Stimulated activated CD8-positive, alpha-beta memory T cell treated with anti-CD3 and anti-CD28 coated beads, Interleukin-15, amount 100 ng/mL, for 48 hours (primary cell): ENCODE measurements at regions not wholly inside any gene's neighbourhood (a gene's known extent, or its start where the extent isn't known, plus 50 kb on each side); places are given as distances from the start of the nearest gene placed in this dataset.
A peak's percentile ranks its signal among the peaks of the same experiment; 100 is the strongest.
"Not testable (repeated sequence)": the region's sequence is repeated elsewhere in the genome, so short reads cannot be mapped to it uniquely, and the experiment has no call there.

ENCODE experiments used
- DNase-seq, 2 donors: peaks; one replicate each; pipeline ENCODE4 v3.0.0-alpha.2; 2020; ENCODE audit warnings: low read depth in 2 of 2

DNA sequence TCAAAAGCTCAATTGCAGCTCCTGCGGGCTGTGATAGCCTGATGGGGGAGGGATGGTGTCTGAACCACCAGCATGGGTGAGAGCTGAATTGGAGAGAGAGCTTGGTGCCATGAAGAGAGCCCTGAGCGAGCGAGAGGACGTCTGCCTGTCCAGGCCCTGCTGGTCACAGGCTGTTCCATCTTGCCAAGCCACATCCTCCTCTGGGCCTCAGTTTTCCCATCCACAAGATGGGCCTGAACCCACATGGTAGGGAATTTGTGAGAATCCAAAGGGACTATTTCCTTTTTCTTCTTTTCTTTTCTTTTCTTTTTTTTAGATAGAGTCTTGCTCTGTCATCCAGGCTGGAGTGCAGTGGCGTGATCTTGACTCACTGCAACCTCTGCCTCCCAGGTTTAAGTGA, 276.4 kb downstream of the VRK1 start:
- DNase-seq: no peak

DNA sequence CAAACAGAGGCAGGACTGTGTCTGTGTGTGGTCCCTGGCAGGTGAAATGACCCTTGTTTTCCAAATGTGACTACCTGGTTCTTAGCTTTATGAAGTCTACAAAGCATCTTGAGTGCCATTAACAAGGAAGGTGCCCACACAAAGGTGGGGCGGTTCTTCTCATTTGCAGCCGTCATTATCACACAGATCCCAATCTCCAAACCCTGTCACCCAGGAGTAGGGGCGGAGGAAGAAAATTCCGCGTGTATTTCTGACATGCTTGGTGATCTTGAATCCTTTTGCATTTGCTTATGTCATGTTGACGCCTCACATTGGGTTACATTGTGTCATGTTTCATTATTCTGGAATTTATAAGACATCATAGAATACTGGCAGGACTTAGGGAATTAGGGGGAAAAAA, 277.3 kb downstream of the VRK1 start:
- DNase-seq: no peak

DNA sequence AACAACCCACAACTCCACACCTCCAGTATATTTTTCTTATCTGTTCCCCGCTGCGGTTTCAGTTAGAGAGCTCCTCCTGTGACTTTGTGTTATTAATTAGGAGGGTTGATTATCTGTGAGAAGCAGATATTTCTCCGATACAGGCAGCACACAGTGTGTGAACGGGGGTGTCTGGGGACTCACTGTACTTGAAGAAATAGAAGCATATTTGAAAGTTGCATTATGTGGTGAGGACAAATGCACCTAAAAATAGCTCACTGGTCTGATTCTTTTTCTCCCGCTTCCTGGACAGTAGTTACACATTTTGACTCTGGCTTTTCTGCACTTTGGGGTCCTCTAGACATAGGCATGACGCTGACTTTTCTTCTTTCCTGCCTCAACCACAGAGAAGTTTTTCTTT, 277.7 kb downstream of the VRK1 start:
- no peak for DNase-seq

DNA sequence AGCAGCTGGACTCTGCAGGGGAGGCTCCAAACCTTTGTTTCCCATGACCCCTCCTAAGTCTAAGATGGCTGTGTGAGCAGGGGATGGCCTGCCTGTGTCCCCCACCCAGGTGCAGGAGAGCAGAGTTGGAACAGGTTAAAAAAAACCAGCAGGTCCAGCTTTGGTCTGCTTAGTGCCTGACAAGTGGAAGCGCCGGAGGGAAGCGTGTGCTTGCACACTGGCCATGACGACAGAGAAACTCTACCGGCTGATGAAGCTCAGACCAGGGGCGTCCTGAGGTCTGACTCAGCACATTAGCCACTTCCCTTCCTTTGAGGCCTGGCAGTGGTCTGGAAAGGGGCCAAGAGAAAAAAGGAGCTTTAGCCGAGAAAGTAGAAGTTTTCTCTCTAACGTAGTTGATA, 280.1 kb downstream of the VRK1 start:
- DNase-seq: peak; percentile 4 to 12

DNA sequence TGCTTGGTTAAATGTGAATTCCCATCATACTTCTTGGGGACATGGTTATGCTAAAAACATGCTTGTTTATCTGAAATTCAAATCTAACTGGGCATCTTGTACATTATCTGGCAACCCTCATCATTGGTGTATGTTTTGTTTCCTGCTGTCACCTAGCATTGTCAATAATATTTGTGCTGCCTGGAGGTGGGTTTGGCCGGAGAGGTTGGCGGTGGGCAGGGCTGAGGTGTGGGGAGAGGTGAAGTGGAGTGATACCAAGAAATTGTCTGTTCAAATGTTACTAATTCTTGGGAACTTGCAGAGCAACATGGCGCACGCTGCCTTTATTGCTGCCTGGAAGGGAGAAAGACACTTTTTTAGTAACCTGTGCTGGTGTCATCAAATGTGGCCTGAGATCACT, 280.5 kb downstream of the VRK1 start:
- no peak for DNase-seq

DNA sequence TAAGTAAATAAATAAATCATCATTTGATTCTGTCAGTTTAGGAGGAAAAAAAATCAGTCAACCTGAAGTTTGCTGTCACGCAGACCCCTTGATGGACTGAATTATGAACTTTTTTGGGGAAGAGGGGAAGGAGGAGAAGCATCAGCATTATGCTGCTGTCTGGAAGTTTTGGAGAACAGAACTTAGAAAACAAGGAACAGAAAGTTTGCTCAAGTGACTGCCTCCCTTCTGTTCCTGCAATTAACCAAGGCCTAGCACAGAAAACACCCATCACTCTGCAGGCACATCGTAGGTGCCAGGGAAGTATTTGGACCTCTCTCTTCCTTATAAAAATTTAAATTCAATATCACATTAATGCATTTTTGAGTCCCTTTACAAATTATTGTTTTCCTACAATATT, 283.8 kb downstream of the VRK1 start:
- DNase-seq: no peak

DNA sequence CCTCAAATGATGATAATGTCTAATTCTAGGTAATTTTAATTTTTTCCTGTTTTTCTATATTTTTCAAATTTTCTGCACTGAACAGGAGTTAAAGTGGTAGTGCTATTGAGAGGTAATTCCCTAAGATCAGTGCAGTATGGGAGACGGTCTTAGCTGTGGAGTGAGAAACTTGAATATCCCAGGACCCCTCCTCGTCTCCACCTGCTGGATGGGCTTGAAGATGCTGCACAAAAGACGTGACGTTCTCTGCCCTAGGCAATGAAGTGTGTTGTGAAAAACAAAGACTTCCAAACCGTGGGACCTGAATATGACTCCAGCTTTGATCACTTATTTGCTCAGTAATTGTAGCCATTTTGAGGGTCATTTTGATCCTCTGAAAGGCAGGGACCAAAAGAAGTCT, 298.1 kb downstream of the VRK1 start:
- DNase-seq: no peak

DNA sequence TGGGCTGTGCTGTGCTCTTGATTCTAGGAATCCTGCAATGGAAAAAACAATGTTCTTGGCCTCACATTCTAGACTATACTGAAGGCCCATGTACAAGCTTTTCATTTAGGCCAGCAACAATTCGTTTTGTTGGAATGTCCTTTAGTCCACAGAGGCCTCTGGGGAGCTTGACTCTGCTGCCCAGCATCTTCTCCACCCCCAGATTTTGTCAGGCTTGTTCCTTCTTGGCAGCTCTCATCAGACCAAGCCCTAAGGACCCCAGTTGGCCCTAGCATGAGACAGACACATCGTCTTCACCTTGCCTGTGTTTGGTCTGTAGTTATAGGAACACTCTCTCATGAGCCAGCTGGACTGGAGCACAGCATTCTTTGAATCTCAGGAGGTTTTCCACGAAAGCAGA, 300.1 kb downstream of the VRK1 start:
- DNase-seq: no peak

DNA sequence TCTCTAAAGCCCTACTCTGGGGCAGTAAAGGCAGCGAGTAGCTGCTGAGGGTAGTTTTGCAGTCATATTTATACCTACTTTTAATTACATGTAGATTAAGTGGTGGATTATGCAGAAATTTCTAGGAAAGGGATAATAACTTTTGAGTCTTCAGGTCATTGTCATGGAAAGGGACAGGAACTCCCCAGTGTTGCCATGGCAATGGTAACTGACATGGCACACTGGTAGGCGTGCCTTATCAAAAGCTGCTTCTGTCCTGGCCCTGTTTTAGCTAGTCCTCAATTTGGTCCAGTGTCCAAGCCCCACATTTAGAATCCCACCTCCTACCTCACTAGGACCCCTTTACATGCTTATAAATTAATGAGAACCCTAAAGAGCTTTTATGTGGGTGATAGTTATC, 303.1 kb downstream of the VRK1 start:
- no peak for DNase-seq

DNA sequence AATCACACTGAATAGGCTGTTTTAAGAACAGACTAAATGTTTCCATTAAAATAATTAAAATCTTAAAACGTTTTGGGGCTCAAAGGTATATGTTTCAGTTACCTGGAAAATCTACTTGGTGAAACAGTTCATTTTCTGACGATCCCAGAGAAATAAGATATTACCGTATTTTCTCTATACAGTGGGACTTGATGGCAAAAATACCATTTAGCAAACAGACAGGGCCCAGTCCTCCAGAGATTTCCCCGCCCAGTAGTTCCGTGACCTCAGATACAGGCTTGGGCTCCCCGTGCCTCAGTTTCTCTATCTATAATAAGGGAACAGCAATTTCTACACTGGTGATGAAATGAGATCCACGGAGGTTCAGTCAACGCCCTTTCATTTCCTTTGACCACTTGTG, 304.4 kb downstream of the VRK1 start:
- DNase-seq: no peak

DNA sequence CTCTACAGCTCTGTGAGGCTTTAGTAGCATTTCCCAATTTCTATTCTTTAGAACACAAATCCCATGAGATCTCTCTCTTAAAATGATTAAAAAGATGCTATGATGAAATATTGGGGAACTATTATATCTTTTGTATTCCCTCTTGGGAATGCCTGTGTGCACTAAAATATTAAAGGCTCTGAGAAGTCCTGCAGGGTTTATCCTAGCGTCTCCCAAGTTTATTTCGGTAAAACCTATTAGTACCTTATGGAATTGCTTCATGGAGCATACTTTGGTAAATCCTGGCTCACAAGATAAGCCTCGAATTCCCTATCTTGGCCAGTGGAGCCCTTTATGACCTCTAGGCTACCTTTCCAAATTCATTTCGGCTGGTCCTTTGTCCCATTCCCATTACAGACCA, 306.8 kb downstream of the VRK1 start:
- DNase-seq: no peak

DNA sequence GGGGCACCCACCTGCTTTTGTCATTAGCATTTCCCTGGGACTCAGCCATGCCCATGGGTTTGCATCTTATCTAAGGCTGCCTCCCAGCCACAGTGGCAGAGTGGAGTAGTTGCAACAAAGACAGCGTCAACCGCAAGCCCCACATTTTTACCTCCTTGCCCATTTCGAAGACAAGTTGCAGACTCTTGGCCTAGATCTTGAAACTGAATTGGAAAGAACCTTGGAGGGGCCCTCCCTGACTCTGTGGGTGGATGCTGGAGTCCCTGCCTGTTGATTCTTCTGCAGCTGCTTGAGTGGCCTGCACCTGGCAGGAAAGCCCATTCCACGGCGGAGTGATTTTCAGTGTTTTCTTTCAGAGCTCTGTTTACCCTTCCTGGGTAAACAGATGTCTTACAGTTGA, 309.0 kb downstream of the VRK1 start:
- no peak for DNase-seq

DNA sequence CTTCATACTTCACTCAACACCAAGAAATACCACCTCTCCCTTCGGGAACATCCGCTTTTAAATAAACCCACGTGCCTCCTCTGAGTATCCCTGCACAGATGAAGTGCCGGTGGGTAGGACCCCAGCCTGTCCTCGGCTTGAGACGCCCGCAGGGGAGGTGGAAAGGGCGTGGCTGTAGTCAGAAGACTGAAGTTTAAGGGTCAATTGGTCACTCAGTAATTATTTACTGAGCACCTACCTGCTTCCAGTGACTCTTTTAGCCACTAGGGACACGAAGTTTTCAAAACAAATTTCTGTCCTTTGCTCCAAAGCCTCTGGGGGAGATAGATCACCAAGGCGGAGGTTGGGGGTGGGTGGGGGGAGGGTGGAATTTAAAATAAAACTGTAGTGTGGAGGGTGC, 309.4 kb downstream of the VRK1 start:
- DNase-seq: no peak

DNA sequence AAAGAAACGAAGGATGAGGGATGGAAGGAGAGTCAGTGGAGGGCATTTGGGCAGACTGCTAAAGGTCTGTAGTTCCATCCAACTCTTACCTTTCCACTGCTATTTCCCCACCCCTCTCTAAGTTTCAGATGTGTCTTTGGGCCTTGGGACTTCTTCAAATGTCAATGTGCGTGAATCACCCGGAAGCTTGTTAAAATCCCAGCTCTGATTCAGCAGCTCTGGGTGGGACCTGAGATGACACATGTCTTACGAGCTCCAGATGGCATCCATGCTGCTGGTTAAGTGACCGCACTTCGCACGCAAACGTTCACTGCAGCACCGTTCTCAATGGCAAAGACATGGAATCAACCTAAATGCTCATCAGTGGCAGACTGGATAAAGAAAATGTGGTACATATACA, 309.9 kb downstream of the VRK1 start:
- DNase-seq: no peak

DNA sequence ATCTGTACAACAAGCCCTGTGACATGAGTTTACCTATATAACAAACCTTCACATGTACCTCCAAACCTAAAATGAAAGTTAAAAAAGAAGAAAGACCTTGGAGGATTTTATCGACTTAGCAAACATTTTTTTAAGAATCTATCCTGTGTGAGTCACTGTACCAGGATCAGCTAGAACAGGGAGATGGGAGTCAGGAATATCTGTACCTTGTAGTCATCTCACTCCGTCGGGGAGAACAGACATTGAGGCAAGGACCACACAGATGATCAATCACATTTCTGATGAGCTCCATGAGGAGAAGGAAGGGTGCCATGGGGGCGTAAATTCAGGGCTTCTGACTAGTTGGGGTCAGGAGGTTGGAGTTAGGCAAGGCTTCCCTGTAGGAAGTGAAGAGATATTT, 310.6 kb downstream of the VRK1 start:
- no peak for DNase-seq

DNA sequence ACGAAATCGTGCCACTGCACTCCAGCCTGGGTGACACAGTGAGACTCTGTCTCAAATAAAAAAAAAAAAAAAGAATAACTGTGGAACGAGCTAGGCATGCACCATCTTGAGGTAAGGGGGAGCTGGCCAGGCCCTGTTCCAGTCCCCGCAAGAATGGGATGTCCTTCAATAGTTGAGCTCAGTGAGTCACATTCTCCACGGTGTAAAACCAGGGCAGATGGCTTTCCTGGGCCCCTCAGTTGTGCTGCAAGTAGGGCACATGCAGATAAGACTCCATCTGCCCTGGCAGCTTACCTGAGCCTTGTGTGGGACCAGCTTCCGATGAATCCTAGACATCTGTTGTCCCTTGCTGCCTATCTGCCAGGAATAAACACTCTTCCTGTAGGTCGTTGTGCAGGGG, 312.1 kb downstream of the VRK1 start:
- no peak for DNase-seq

DNA sequence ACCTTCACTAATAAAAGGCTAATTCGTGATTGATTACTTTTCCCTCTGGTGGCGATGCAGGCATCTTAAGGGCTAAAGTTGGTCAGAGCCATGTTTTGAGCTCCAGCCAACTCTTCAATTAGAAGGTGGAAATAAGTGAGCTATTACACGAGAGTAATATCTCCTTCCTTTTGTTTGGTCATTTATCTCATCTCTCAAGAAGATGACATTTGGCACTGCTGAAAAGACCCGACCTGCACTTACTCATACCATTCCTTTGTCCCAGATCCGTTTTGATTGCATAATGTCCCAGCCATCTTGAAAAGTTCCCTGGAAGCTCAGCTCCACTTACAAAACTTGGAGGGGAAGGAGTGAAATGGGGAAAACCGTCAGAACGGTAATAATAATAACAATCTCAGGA, 316.2 kb downstream of the VRK1 start:
- no peak for DNase-seq

DNA sequence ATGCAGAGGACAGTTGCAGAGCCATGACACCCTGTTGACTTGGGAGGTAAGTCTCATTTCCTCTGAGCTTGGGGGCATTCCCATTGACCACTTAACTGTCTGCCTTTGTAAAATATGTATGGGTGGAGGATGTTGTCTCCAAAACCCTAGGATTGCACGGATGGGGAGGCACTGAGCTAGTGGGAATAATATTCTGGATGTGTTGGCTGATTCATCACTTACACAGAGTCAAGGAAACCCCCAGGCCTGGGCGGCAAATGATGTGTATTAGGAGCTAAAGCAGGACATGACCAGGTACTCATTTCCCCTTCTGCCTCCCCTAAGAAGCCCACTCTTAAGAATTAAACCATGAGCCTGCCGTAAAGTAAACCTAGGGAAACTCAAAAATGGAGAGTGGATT, 319.4 kb downstream of the VRK1 start:
- DNase-seq: no peak

DNA sequence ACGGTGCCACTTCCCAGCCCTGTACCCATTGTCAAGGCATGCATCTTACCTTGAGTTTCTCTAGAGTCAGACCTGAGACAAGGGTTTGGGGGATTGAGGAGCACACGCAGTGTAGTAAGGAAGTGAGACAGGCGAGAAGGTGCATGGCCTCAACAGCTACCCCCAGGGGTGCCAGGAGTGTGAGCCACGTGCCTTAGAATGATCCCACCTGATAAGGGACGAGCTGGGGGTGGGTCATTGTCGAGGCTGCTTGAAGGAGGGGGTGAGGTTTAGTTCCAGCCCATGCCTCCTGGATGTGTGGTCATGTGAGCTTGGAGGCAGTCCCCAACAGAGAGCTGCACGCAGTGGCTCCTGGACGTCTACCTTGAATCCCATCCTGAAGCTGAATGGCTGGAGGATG, 320.5 kb downstream of the VRK1 start:
- no peak for DNase-seq

DNA sequence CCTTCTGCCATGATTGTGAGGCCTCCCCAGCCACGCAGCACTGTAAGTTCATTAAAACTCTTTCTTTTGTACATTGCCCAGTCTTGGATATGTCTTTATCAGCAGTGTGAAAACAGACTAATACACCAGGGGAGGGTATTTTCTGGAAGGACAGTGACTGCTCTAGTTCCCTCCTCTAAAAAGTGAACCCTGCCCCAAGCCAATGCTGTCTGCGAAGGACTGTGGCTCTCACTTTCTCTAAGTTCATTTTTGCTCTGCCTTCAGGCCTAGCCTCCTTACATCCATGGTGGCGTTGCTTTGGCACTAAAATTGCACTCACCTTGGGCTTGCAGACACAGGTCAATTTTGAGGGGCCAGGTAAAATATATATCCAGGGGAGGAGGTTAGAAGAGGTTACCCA, 323.0 kb downstream of the VRK1 start:
- no peak for DNase-seq

DNA sequence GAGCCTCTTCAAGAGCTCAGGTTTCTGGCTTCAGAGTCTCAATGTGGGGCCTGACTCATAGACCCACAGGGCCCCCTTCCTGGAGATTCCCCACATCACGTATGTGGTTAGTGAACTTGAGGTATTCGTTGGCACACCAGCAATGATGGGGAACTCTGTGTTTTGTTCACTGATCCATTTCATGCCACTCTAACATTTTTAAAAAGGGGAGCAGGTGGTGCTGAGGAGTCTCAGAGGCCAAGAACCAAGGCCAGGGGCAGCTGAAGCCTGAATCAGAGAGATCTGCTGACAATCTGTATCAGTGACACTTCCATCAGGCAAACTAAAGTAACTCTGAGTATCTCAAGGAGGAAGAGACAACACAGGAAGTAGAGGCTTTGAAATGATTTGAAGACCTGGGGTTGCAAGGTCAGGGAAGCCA, 323.4 kb downstream of the VRK1 start:
- peak; percentile 47 to 58 for DNase-seq

DNA sequence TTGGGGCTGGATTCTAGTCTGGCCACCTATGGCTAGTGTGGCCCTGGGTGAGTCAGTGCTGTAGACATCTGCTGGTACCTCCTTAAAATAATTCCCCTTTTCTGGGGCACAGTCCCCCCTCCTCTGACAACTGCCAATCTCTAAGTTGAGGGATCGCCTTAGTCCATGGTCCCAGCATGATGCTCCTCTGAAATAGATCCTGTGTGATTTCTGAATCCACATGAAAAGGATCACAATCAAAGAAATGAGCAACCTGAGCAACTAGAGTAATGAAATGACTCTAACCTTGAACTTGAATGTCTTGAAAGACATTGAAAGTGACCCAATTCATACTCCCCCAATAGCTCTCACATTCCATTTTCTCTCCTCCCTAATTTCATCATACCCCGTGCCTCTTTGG, 332.5 kb downstream of the VRK1 start:
- DNase-seq: no peak

DNA sequence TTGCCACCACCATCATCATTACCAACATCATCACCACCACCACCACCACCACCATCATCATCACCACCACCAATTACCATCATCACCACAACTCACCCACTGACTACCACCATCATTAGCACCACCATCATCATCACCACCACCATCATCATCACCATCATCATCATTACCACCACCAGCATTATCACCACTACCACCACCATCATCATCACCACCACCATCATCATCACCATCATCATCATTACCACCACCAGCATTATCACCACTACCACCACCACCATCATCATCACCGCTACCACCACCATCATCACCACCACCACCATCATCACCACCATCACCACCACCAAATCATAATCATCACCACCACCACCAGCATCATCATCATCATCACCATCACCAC, 338.7 kb downstream of the VRK1 start:
- not testable (repeated sequence) for DNase-seq

DNA sequence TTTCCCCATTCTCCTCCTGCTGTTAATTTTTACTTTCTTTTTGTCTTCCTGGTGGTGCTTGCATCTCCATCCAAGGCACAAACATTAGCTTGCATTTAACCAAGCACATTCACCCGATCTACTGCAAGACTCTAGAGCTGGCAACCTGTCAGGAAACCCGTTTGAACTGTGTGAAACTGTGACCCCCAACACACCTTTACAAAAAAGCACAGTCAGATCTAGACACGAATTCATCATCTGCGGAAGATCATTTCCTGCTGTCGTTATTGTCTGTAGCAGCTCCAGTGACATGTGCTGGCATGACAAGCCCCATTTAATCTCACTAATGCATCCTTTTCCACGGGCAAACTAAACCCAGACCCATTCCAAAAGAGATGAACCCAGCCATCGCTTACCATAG, 340.5 kb downstream of the VRK1 start:
- no peak for DNase-seq

DNA sequence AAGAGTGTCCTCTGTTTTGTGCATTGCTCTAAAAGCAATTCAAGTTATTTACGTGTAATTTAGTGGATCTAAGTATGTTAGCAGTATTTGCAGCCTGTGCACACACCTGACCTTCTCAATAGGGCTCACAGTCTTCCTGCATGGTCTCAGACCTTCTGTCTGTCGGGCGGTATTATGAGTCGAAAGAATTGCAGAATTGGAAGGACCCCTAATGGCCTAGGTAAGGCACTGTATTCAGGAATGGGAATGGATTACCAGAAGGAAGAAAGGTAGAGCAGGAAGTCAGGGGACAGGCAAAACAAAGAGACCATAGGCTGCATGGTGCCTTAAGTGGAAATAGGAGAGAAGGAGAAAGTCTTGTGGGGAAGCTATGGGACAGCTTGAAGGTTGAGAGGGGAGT, 341.6 kb downstream of the VRK1 start:
- DNase-seq: no peak
